Upper lobe of left lung (tissue), 4 donors: ENCODE measurements at regions not wholly inside any gene's neighbourhood (a gene's known extent, or its start where the extent isn't known, plus 50 kb on each side); places are given as distances from the start of the nearest gene placed in this dataset.

Source experiments
- EP300 ChIP-seq, 4 donors: sonication (generic); formaldehyde crosslinking; IDR thresholded peaks; one replicate each; pipeline ENCODE4 v1.5.1; 2017; ENCODE audit warnings: antibody characterized with exemption in 4 of 4, control low read depth in 2 of 4
- POLR2A ChIP-seq, 4 donors: fragments of 450-650 bp; IDR thresholded peaks; one replicate each; pipeline ENCODE4 v1.5.1; 2016 to 2017; ENCODE audit warnings: antibody characterized with exemption in 4 of 4, mild to moderate bottlenecking in 2 of 4
- POLR2AphosphoS5 ChIP-seq, 2 donors: sonication (generic); formaldehyde crosslinking; IDR thresholded peaks; one replicate each; pipeline ENCODE4 v1.5.1; 2017; ENCODE audit warnings: antibody characterized with exemption in 2 of 2
- TF ChIP-seq, protein P1 (sequence below), 6 experiments: fragments of 450-650 bp in 4 of 6; fragments of 200-600 bp in 2 of 6; sonication (generic) in 2 of 6; IDR thresholded peaks; one replicate each; pipeline ENCODE4 v1.5.1; 2016 to 2019; ENCODE audit warnings: antibody characterized with exemption in 6 of 6

DNA sequence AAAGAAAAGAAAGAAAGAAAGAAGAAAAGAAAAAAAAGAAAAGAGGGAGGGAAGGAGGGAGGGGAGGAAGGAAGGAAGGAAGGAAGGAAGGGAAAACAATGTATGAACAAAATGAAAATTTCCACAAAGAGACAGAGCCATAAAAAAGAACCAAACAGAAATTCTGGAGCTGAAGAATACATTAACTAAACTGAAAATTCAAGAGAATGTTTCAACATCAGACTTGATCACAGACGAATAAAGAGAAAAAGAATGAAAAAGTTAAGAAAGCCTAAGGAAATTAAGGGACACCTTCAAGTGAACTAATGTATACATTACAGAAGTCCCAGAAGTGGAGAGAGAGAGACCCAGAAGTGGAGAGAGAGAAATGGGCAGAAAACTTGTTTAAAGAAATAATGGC lies 60.9 kb upstream of the RAB6C start:
- TF ChIP-seq, protein P1, sequence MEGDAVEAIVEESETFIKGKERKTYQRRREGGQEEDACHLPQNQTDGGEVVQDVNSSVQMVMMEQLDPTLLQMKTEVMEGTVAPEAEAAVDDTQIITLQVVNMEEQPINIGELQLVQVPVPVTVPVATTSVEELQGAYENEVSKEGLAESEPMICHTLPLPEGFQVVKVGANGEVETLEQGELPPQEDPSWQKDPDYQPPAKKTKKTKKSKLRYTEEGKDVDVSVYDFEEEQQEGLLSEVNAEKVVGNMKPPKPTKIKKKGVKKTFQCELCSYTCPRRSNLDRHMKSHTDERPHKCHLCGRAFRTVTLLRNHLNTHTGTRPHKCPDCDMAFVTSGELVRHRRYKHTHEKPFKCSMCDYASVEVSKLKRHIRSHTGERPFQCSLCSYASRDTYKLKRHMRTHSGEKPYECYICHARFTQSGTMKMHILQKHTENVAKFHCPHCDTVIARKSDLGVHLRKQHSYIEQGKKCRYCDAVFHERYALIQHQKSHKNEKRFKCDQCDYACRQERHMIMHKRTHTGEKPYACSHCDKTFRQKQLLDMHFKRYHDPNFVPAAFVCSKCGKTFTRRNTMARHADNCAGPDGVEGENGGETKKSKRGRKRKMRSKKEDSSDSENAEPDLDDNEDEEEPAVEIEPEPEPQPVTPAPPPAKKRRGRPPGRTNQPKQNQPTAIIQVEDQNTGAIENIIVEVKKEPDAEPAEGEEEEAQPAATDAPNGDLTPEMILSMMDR (IDR thresholded peaks at IDR 0.05): no peak
- TF ChIP-seq POLR2A (IDR thresholded peaks at IDR 0.05) (no peak), EP300 (IDR thresholded peaks at IDR 0.05) (no peak), POLR2AphosphoS5 (IDR thresholded peaks at IDR 0.05) (no peak)
